Vagina (tissue), 2 donors: ENCODE measurements at regions not wholly inside any gene's neighbourhood (a gene's known extent, or its start where the extent isn't known, plus 50 kb on each side); places are given as distances from the start of the nearest gene placed in this dataset.

Source experiments
- DNase-seq, 2 donors: peaks; one replicate each; pipeline ENCODE4 v3.0.0-alpha.2; 2017; ENCODE audit errors: extremely low spot score in 2 of 2
- H3K27ac ChIP-seq: fragments of 200-600 bp; sonication (generic); one replicate; pipeline ENCODE4 v1.5.1; 2019
- H3K27me3 ChIP-seq: fragments of 200-600 bp; sonication (generic); one replicate; pipeline ENCODE4 v1.5.1; 2019
- H3K36me3 ChIP-seq, 2 donors: fragments of 200-600 bp; sonication (generic); one replicate each; pipeline ENCODE4 v1.5.1; 2017 to 2019
- H3K4me1 ChIP-seq: fragments of 200-600 bp; sonication (generic); one replicate; pipeline ENCODE4 v1.5.1; 2019
- H3K4me3 ChIP-seq, 2 donors: fragments of 200-600 bp; sonication (generic); 1 replicate in 1 of 2; 2 replicates in 1 of 2; pipeline ENCODE4 v1.5.1; 2016 to 2019
- H3K9me3 ChIP-seq: fragments of 200-600 bp; sonication (generic); one replicate; pipeline ENCODE4 v1.5.1; 2019
- POLR2A ChIP-seq, 2 donors: fragments of 450-650 bp; IDR thresholded peaks; one replicate each; pipeline ENCODE4 v1.6.1; 2017; ENCODE audit warnings: antibody characterized with exemption in 2 of 2, mild to moderate bottlenecking in 2 of 2, moderate library complexity in 2 of 2
- POLR2AphosphoS5 ChIP-seq, 2 donors: sonication (generic); formaldehyde crosslinking; IDR thresholded peaks; one replicate each; pipeline ENCODE4 v1.9.0; 2017; ENCODE audit warnings: antibody characterized with exemption in 2 of 2, mild to moderate bottlenecking in 2 of 2, low read depth in 1 of 2; ENCODE audit not compliant: insufficient read depth in 1 of 2
- intact Hi-C: fragments of 100-400 bp; cut with DNase I; formaldehyde crosslinking; loops from one replicate; pipeline ENCODE4 v1.15.1; 2023
- TF ChIP-seq, protein P1 (sequence below), 3 experiments: fragments of 450-650 bp in 2 of 3; fragments of 200-600 bp in 1 of 3; sonication (generic) in 1 of 3; IDR thresholded peaks; one replicate each; pipeline ENCODE4 v1.5.1; 2017 to 2019; ENCODE audit warnings: antibody characterized with exemption in 3 of 3, mild to moderate bottlenecking in 2 of 3, moderate library complexity in 2 of 3

DNA sequence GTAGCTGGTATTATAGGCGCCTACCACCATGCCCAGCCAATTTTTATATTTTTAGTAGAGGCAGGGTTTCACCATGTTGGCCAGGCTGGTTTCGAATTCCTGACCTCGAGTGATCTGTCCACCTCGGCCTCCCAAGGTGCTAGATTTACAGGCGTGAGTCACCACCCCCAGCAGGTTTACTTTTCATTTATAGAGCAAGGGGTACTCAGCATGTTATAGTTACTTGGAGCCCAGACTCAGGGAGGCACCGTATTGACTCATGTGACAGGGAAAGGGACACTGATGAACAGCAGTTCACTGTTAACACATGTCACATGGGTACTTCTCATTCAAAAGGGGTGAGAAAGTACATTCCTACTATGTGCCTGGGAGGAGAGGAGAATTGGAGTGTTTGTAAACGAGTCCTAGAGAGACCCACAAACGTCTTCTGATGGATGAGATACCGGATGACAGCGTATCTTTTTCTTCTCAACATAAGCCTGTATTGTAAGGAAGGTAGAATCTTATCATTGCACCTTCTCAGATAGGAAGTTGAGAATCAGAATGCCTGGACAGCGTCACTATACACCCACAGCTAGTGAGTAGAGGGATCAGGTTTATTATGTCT lies 510.0 kb downstream of the USP25 start:
- DNase-seq = no peak
- TF ChIP-seq, protein P1, sequence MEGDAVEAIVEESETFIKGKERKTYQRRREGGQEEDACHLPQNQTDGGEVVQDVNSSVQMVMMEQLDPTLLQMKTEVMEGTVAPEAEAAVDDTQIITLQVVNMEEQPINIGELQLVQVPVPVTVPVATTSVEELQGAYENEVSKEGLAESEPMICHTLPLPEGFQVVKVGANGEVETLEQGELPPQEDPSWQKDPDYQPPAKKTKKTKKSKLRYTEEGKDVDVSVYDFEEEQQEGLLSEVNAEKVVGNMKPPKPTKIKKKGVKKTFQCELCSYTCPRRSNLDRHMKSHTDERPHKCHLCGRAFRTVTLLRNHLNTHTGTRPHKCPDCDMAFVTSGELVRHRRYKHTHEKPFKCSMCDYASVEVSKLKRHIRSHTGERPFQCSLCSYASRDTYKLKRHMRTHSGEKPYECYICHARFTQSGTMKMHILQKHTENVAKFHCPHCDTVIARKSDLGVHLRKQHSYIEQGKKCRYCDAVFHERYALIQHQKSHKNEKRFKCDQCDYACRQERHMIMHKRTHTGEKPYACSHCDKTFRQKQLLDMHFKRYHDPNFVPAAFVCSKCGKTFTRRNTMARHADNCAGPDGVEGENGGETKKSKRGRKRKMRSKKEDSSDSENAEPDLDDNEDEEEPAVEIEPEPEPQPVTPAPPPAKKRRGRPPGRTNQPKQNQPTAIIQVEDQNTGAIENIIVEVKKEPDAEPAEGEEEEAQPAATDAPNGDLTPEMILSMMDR (IDR thresholded peaks at IDR 0.05) = no peak
- TF ChIP-seq POLR2AphosphoS5 (IDR thresholded peaks at IDR 0.05; ENCODE audit: insufficient read depth in 1 of 2, low read depth in 1 of 2) = no peak
- no peak for TF ChIP-seq POLR2A (IDR thresholded peaks at IDR 0.05)
- H3K27me3 ChIP-seq = no peaks in the 10 kb centered on the region
- peaks cover 12% of the 10 kb centered on the region for H3K4me1 ChIP-seq
- no peak overlapping the region for H3K27ac ChIP-seq
- H3K9me3 ChIP-seq = no peaks in the 10 kb centered on the region
- H3K36me3 ChIP-seq = no peaks in the 10 kb centered on the region
- no peak overlapping the region for H3K4me3 ChIP-seq
- intact Hi-C loops = no loop called here

DNA sequence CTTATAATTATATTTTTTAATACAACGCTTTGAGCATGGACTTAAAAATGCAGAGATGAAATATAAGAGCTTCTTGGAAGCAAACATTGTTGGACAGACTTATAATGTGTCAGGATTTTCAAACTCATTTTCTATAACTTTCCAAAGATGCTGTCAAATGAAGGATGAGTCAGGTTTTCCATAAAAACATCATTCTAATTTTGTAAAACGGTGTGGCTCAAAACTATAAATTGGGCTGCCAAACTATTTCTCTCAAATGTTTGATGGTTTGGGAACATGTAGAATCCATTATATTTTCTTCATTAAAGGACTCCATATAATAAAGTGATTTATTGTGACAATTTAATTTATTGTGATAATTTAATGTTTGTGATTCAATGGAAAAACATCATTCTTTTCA lies 511.2 kb downstream of the USP25 start:
- no peaks in the 10 kb centered on the region for H3K27me3 ChIP-seq
- H3K36me3 ChIP-seq = no peaks in the 10 kb centered on the region
- peaks cover 12% of the 10 kb centered on the region for H3K4me1 ChIP-seq
- H3K27ac ChIP-seq = peak overlapping the region; percentile 63
- H3K9me3 ChIP-seq = no peaks in the 10 kb centered on the region
- no peak for DNase-seq
- no peak overlapping the region for H3K4me3 ChIP-seq
- intact Hi-C loops = no loop called here
- no peak for TF ChIP-seq POLR2A (IDR thresholded peaks at IDR 0.05)

DNA sequence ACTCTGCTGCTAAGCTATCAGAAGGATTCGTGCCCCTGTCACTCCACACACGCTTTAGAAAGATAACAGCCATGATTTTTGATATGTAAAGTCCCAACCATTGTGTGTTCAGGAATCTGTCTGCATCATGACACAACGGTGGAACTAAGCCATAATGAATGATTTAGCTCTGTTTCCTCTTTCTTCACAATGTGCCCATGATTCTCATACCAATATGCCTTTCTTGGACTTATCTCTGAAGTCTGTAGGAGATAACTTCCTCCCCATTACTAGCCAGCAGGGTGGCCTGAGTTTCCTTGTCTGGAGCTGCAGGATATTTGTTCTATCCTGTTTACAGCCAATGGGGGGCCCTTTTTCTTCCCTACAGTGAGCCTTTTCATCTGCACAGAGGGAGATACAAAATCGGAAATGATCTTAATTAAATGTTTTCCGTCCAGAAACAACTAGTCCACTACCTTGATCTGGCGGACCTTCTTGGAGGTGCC lies 511.7 kb downstream of the USP25 start:
- H3K27ac ChIP-seq = peak overlapping the region; percentile 63
- no peaks in the 10 kb centered on the region for H3K9me3 ChIP-seq
- DNase-seq = no peak
- no peaks in the 10 kb centered on the region for H3K27me3 ChIP-seq
- intact Hi-C loops = no loop called here
- H3K36me3 ChIP-seq = no peaks in the 10 kb centered on the region
- no peak overlapping the region for H3K4me3 ChIP-seq
- TF ChIP-seq, protein P1 (IDR thresholded peaks at IDR 0.05) = no peak
- H3K4me1 ChIP-seq = peaks cover 12% of the 10 kb centered on the region

DNA sequence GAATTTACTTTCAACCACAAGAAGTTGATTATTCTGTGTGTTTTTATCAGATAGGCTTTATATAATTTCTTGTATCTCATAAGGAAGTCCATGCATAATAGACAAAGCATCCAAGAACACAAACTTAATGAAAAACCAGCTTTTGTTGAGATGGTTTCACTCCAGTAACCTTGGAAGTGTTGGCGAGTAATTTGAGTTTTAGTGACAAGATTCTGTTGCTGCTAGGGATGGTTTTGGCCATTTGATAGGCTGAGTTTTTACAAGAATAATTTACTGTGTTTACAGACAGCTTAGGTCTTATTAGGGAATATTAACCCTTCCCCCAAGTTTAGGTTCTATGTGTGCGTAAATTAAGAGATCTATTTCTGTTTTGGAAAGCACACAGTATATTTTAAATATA lies 513.6 kb downstream of the USP25 start:
- DNase-seq = no peak
- Histone ChIP-seq H3K27ac (no peak overlapping the region), H3K4me1 (peaks cover 12% of the 10 kb centered on the region), H3K36me3 (no peaks in the 10 kb centered on the region), H3K27me3 (no peaks in the 10 kb centered on the region), H3K4me3 (no peak overlapping the region), H3K9me3 (no peaks in the 10 kb centered on the region)
- TF ChIP-seq POLR2AphosphoS5 (IDR thresholded peaks at IDR 0.05; ENCODE audit: insufficient read depth in 1 of 2, low read depth in 1 of 2) (no peak), POLR2A (IDR thresholded peaks at IDR 0.05) (no peak)
- intact Hi-C loops = no loop called here

DNA sequence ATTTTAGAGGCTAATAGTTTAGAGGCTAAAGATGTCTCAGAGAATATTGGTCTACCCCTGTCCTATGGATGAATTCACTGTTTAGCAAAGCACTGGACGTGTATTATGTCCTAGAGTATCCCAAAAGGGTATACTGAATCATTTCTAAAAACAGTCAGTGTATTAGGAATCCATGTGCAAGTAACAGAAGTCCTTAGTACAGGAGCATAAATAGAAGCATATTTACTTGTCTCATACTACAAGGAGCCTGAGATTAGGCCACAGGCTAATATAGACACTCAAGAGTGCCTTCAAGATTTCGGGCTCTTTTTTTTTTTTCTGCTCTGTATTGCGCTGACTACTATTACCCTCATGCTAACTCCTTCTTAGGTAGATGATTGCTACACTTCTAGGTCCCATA lies 518.9 kb downstream of the USP25 start:
- intact Hi-C loops = no loop called here
- no peaks in the 10 kb centered on the region for H3K36me3 ChIP-seq
- no peak overlapping the region for H3K4me3 ChIP-seq
- H3K27ac ChIP-seq = no peak overlapping the region
- DNase-seq = no peak
- no peaks in the 10 kb centered on the region for H3K27me3 ChIP-seq
- H3K9me3 ChIP-seq = no peaks in the 10 kb centered on the region
- peaks cover 26% of the 10 kb centered on the region for H3K4me1 ChIP-seq
- TF ChIP-seq POLR2AphosphoS5 (IDR thresholded peaks at IDR 0.05; ENCODE audit: insufficient read depth in 1 of 2, low read depth in 1 of 2) (no peak), POLR2A (IDR thresholded peaks at IDR 0.05) (no peak)
- TF ChIP-seq, protein P1 (IDR thresholded peaks at IDR 0.05) = no peak

DNA sequence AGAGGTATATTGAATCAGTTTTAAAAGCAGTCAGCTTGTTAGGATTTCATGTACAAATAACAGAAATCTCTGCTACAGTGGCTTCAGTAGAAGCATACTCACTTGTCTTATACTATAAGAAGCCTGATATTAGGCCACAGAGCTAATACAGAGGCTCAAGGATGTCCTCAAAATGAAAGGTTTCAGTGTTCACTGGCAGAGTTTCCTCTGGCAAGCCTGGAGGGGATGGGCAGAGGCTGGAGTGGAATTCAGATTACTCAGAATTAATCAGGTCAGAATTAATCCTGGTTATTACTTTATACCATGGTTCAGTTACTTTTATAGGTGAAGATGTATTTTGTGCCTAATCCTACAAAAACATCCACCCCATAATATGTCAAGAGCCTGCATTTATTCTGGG lies 520.5 kb downstream of the USP25 start:
- no peak for TF ChIP-seq POLR2AphosphoS5 (IDR thresholded peaks at IDR 0.05; ENCODE audit: insufficient read depth in 1 of 2, low read depth in 1 of 2)
- TF ChIP-seq, protein P1 (IDR thresholded peaks at IDR 0.05) = no peak
- TF ChIP-seq POLR2A (IDR thresholded peaks at IDR 0.05) = no peak
- H3K9me3 ChIP-seq = no peaks in the 10 kb centered on the region
- intact Hi-C loops = no loop called here
- H3K36me3 ChIP-seq = no peaks in the 10 kb centered on the region
- H3K27ac ChIP-seq = peak overlapping the region; percentile 35
- H3K4me1 ChIP-seq = peaks cover 26% of the 10 kb centered on the region
- no peak overlapping the region for H3K4me3 ChIP-seq
- DNase-seq = no peak
- no peaks in the 10 kb centered on the region for H3K27me3 ChIP-seq
